Activated CD4-positive, alpha-beta memory T cell treated with anti-CD3 and anti-CD28 coated beads for 36 hours (primary cell): ENCODE measurements at regions not wholly inside any gene's neighbourhood (a gene's known extent, or its start where the extent isn't known, plus 50 kb on each side); places are given as distances from the start of the nearest gene placed in this dataset.

Source experiments
- CTCF ChIA-PET: fragments of 350-600 bp; sonication (Branson Sonifier 250); formaldehyde crosslinking; loops from one replicate; lab custom pipeline; 2021; ENCODE audit warnings: antibody characterized with exemption, inconsistent platforms; lab: Charles Lee
- POLR2A ChIA-PET: fragments of 350-600 bp; sonication (Branson Sonifier 250); formaldehyde crosslinking; loops from one replicate; lab custom pipeline; 2021; ENCODE audit warnings: antibody characterized with exemption; lab: Charles Lee
- DNase-seq: peaks from one replicate; pipeline ENCODE4 v3.0.0-alpha.2; 2020
- H3K27ac Mint-ChIP-seq: one replicate; pipeline ENCODE4 v1.8.0; 2021; ENCODE audit warnings: mixed read lengths
- H3K27me3 Mint-ChIP-seq: one replicate; pipeline ENCODE4 v1.8.0; 2021; ENCODE audit warnings: mixed read lengths
- H3K36me3 Mint-ChIP-seq: one replicate; pipeline ENCODE4 v1.8.0; 2021; ENCODE audit warnings: mixed read lengths
- H3K4me1 Mint-ChIP-seq: one replicate; pipeline ENCODE4 v1.8.0; 2021; ENCODE audit warnings: low read depth, mixed read lengths
- H3K4me3 Mint-ChIP-seq: one replicate; pipeline ENCODE4 v1.8.0; 2021; ENCODE audit warnings: mild to moderate bottlenecking, mixed read lengths
- H3K9me3 Mint-ChIP-seq: one replicate; pipeline ENCODE4 v1.8.0; 2021; ENCODE audit warnings: mixed read lengths
- intact Hi-C: fragments of 100-400 bp; cut with micrococcal nuclease; formaldehyde crosslinking; loops from one replicate; pipeline ENCODE4 v1.15.1; 2023

GRCh38 chr2:153221506-153221905 lies 257.1 kb downstream of the RPRM start:
- CTCF ChIA-PET = no interaction called here

GRCh38 chr2:153221087-153221486 lies 257.5 kb downstream of the RPRM start:
- no peaks in the 10 kb centered on the region for H3K36me3 Mint-ChIP-seq
- no peak overlapping the region for H3K4me3 Mint-ChIP-seq
- intact Hi-C loops = no loop called here
- H3K27ac Mint-ChIP-seq = no peak overlapping the region
- no peaks in the 10 kb centered on the region for H3K4me1 Mint-ChIP-seq
- POLR2A ChIA-PET = no interaction called here
- peaks cover 9% of the 10 kb centered on the region for H3K9me3 Mint-ChIP-seq
- CTCF ChIA-PET = no interaction called here
- no peak for DNase-seq
- H3K27me3 Mint-ChIP-seq = no peaks in the 10 kb centered on the region

More at GRCh38 chr2:153221506-153221905, 257.1 kb downstream of the RPRM start:
- H3K9me3 Mint-ChIP-seq = peaks cover 9% of the 10 kb centered on the region
- intact Hi-C loops = no loop called here
- no peaks in the 10 kb centered on the region for H3K36me3 Mint-ChIP-seq
- H3K27me3 Mint-ChIP-seq = no peaks in the 10 kb centered on the region
- no peaks in the 10 kb centered on the region for H3K4me1 Mint-ChIP-seq
- H3K27ac Mint-ChIP-seq = no peak overlapping the region
- H3K4me3 Mint-ChIP-seq = no peak overlapping the region
- POLR2A ChIA-PET = no interaction called here
- no peak for DNase-seq

- no peaks in the 10 kb centered on the region for H3K27me3 Mint-ChIP-seq
- POLR2A ChIA-PET = no interaction called here
- DNase-seq = no peak
- no peak overlapping the region for H3K4me3 Mint-ChIP-seq
- no peaks in the 10 kb centered on the region for H3K36me3 Mint-ChIP-seq
- CTCF ChIA-PET = no interaction called here
- intact Hi-C loops = loop anchor here (1.0 kb wide), 1 partner anchor 16 kb away; no protein-coding TSS in a partner anchor
- H3K4me1 Mint-ChIP-seq = no peaks in the 10 kb centered on the region
- no peak overlapping the region for H3K27ac Mint-ChIP-seq
- peaks cover under 1% of the 10 kb centered on the region for H3K9me3 Mint-ChIP-seq
Observed at GRCh38 chr2:153218851-153219250, 259.7 kb downstream of the RPRM start.

GRCh38 chr2:153214337-153214736 lies 264.2 kb downstream of the RPRM start:
- no peak overlapping the region for H3K4me3 Mint-ChIP-seq
- H3K9me3 Mint-ChIP-seq = no peaks in the 10 kb centered on the region
- POLR2A ChIA-PET = no interaction called here
- DNase-seq = no peak
- no peaks in the 10 kb centered on the region for H3K36me3 Mint-ChIP-seq
- H3K27me3 Mint-ChIP-seq = no peaks in the 10 kb centered on the region
- intact Hi-C loops = no loop called here
- CTCF ChIA-PET = no interaction called here
- no peak overlapping the region for H3K27ac Mint-ChIP-seq
- H3K4me1 Mint-ChIP-seq = no peaks in the 10 kb centered on the region

GRCh38 chr2:153213022-153213421 lies 265.5 kb downstream of the RPRM start:
- H3K4me3 Mint-ChIP-seq = no peak overlapping the region
- no peak for DNase-seq
- H3K36me3 Mint-ChIP-seq = no peaks in the 10 kb centered on the region
- H3K27ac Mint-ChIP-seq = no peak overlapping the region
- CTCF ChIA-PET = no interaction called here
- no peaks in the 10 kb centered on the region for H3K4me1 Mint-ChIP-seq
- no peaks in the 10 kb centered on the region for H3K9me3 Mint-ChIP-seq
- intact Hi-C loops = no loop called here
- no peaks in the 10 kb centered on the region for H3K27me3 Mint-ChIP-seq
- POLR2A ChIA-PET = no interaction called here

- H3K36me3 Mint-ChIP-seq = no peaks in the 10 kb centered on the region
- POLR2A ChIA-PET = no interaction called here
- no peaks in the 10 kb centered on the region for H3K4me1 Mint-ChIP-seq
- CTCF ChIA-PET = no interaction called here
- intact Hi-C loops = no loop called here
- no peak overlapping the region for H3K4me3 Mint-ChIP-seq
- H3K27me3 Mint-ChIP-seq = no peaks in the 10 kb centered on the region
- peaks cover 16% of the 10 kb centered on the region for H3K9me3 Mint-ChIP-seq
- H3K27ac Mint-ChIP-seq = no peak overlapping the region
- DNase-seq = no peak
Observed at GRCh38 chr2:153197402-153198386, 280.9 kb downstream of the RPRM start.

GRCh38 chr2:153196378-153197058 lies 282.0 kb downstream of the RPRM start:
- H3K4me1 Mint-ChIP-seq = no peaks in the 10 kb centered on the region
- no peak for DNase-seq
- H3K27ac Mint-ChIP-seq = no peak overlapping the region
- intact Hi-C loops = no loop called here
- CTCF ChIA-PET = no interaction called here
- peaks cover 16% of the 10 kb centered on the region for H3K9me3 Mint-ChIP-seq
- H3K4me3 Mint-ChIP-seq = no peak overlapping the region
- H3K27me3 Mint-ChIP-seq = no peaks in the 10 kb centered on the region
- POLR2A ChIA-PET = no interaction called here
- H3K36me3 Mint-ChIP-seq = no peaks in the 10 kb centered on the region

- Mint-ChIP-seq H3K27ac (no peak overlapping the region), H3K4me3 (no peak overlapping the region), H3K9me3 (peaks cover 16% of the 10 kb centered on the region), H3K27me3 (no peaks in the 10 kb centered on the region), H3K4me1 (no peaks in the 10 kb centered on the region), H3K36me3 (no peaks in the 10 kb centered on the region)
- DNase-seq = no peak
- intact Hi-C loops = no loop called here
- ChIA-PET POLR2A (no interaction called here), CTCF (no interaction called here)
Observed at GRCh38 chr2:153195342-153195741, 283.2 kb downstream of the RPRM start.

- Mint-ChIP-seq H3K27ac (no peak overlapping the region), H3K4me3 (no peak overlapping the region), H3K9me3 (peaks cover 19% of the 10 kb centered on the region), H3K27me3 (no peaks in the 10 kb centered on the region), H3K4me1 (no peaks in the 10 kb centered on the region), H3K36me3 (no peaks in the 10 kb centered on the region)
- intact Hi-C loops = no loop called here
- POLR2A ChIA-PET = no interaction called here
- DNase-seq = no peak
- CTCF ChIA-PET = no interaction called here
Observed at GRCh38 chr2:153189091-153189888, 289.3 kb downstream of the RPRM start.

- POLR2A ChIA-PET = no interaction called here
- Mint-ChIP-seq H3K4me1 (no peaks in the 10 kb centered on the region), H3K27ac (no peak overlapping the region), H3K27me3 (no peaks in the 10 kb centered on the region), H3K9me3 (no peaks in the 10 kb centered on the region), H3K4me3 (no peak overlapping the region), H3K36me3 (no peaks in the 10 kb centered on the region)
- no peak for DNase-seq
- CTCF ChIA-PET = no interaction called here
- intact Hi-C loops = no loop called here
Observed at GRCh38 chr2:153179808-153180207, 298.8 kb downstream of the RPRM start.

- POLR2A ChIA-PET = no interaction called here
- H3K4me1 Mint-ChIP-seq = no peaks in the 10 kb centered on the region
- no peak for DNase-seq
- intact Hi-C loops = no loop called here
- no peak overlapping the region for H3K27ac Mint-ChIP-seq
- no peaks in the 10 kb centered on the region for H3K27me3 Mint-ChIP-seq
- no peak overlapping the region for H3K4me3 Mint-ChIP-seq
- H3K9me3 Mint-ChIP-seq = no peaks in the 10 kb centered on the region
- CTCF ChIA-PET = no interaction called here
- H3K36me3 Mint-ChIP-seq = no peaks in the 10 kb centered on the region
Observed at GRCh38 chr2:153169609-153170008, 309.0 kb downstream of the RPRM start.

- POLR2A ChIA-PET = no interaction called here
Observed at GRCh38 chr2:153165021-153165420, 313.5 kb downstream of the RPRM start.

More at GRCh38 chr2:153165021-153165420, 313.5 kb downstream of the RPRM start:
- H3K4me1 Mint-ChIP-seq = no peaks in the 10 kb centered on the region
- no peaks in the 10 kb centered on the region for H3K9me3 Mint-ChIP-seq
- CTCF ChIA-PET = no interaction called here
- intact Hi-C loops = no loop called here
- no peak overlapping the region for H3K4me3 Mint-ChIP-seq
- no peaks in the 10 kb centered on the region for H3K36me3 Mint-ChIP-seq
- H3K27me3 Mint-ChIP-seq = no peaks in the 10 kb centered on the region
- no peak overlapping the region for H3K27ac Mint-ChIP-seq
- DNase-seq = no peak
